Mesenchymal stem cell (in vitro differentiated cells and primary cell): ENCODE measurements at regions not wholly inside any gene's neighbourhood (a gene's known extent, or its start where the extent isn't known, plus 50 kb on each side); places are given as distances from the start of the nearest gene placed in this dataset.

ENCODE experiments used
- DNase-seq: peaks from one replicate; pipeline ENCODE4 v3.0.0-alpha.2; 2013
- H2AFZ ChIP-seq: one replicate; pipeline ENCODE4 v1.6.1; 2013; ENCODE audit warnings: low read depth, mild to moderate bottlenecking, control low read depth, inconsistent platforms, low read length, moderate library complexity
- H2AK5ac ChIP-seq: 2 replicates; pipeline ENCODE4 v1.6.1; 2013; ENCODE audit warnings: low read length, moderate library complexity, mild to moderate bottlenecking, inconsistent platforms; ENCODE audit not compliant: severe bottlenecking
- H2BK120ac ChIP-seq: one replicate; pipeline ENCODE4 v1.6.1; 2013; ENCODE audit warnings: low read depth, mild to moderate bottlenecking, inconsistent platforms, low read length, moderate library complexity
- H2BK12ac ChIP-seq, 2 experiments: one replicate each; pipeline ENCODE4 v1.6.1; 2013; ENCODE audit warnings: inconsistent platforms in 2 of 2, low read length in 2 of 2, mild to moderate bottlenecking in 2 of 2, moderate library complexity in 2 of 2, control low read depth in 1 of 2
- H2BK15ac ChIP-seq: one replicate; pipeline ENCODE4 v1.6.1; 2013; ENCODE audit warnings: mild to moderate bottlenecking, low read depth, inconsistent platforms; ENCODE audit not compliant: poor library complexity, severe bottlenecking
- H2BK5ac ChIP-seq: 2 replicates; pipeline ENCODE4 v1.6.1; 2013; ENCODE audit warnings: low read depth, mild to moderate bottlenecking, low read length, control low read depth, inconsistent platforms; ENCODE audit not compliant: poor library complexity, severe bottlenecking
- H3K14ac ChIP-seq, 2 experiments: one replicate each; pipeline ENCODE4 v1.6.1; 2013; ENCODE audit warnings: inconsistent platforms in 2 of 2, low read length in 2 of 2, control low read depth in 1 of 2, mild to moderate bottlenecking in 1 of 2, moderate library complexity in 1 of 2
- H3K18ac ChIP-seq, 2 experiments: one replicate each; pipeline ENCODE4 v1.6.1; 2013; ENCODE audit warnings: inconsistent platforms in 2 of 2, low read length in 2 of 2, control low read depth in 1 of 2, low read depth in 1 of 2, mild to moderate bottlenecking in 1 of 2
- H3K23ac ChIP-seq, 2 experiments: one replicate each; pipeline ENCODE4 v1.6.1; 2013; ENCODE audit warnings: inconsistent platforms in 2 of 2, low read length in 2 of 2, mild to moderate bottlenecking in 2 of 2, moderate library complexity in 2 of 2, control low read depth in 1 of 2
- H3K27ac ChIP-seq: 2 replicates; pipeline ENCODE4 v1.5.1; 2013; ENCODE audit warnings: mild to moderate bottlenecking, moderate library complexity, low read length, control low read depth, inconsistent platforms; ENCODE audit not compliant: poor library complexity, severe bottlenecking
- H3K27me3 ChIP-seq, 2 experiments: 2 replicates each; pipeline versions ENCODE4 v1.6.1 to v1.7.0; 2013; ENCODE audit warnings: low read length in 2 of 2, mild to moderate bottlenecking in 2 of 2, moderate library complexity in 2 of 2, control low read depth in 1 of 2, inconsistent platforms in 1 of 2; ENCODE audit not compliant: control insufficient read depth in 1 of 2, insufficient read depth in 1 of 2
- H3K36me3 ChIP-seq, 2 experiments: 2 replicates each; pipeline versions ENCODE4 v1.6.1 to v1.7.0; 2013; ENCODE audit warnings: low read length in 2 of 2, control low read depth in 1 of 2, inconsistent platforms in 1 of 2, low read depth in 1 of 2, mild to moderate bottlenecking in 1 of 2; ENCODE audit not compliant: insufficient read depth in 2 of 2, control insufficient read depth in 1 of 2
- H3K4ac ChIP-seq, 2 experiments: one replicate each; pipeline ENCODE4 v1.6.1; 2013; ENCODE audit warnings: inconsistent platforms in 2 of 2, low read length in 2 of 2, mild to moderate bottlenecking in 2 of 2, moderate library complexity in 2 of 2, control low read depth in 1 of 2, low read depth in 1 of 2
- H3K4me1 ChIP-seq: 2 replicates; pipeline ENCODE4 v1.6.1; 2013; ENCODE audit warnings: low read depth, low read length, control low read depth; ENCODE audit not compliant: control insufficient read depth, insufficient read depth
- H3K4me2 ChIP-seq: 2 replicates; pipeline ENCODE4 v1.6.1; 2013; ENCODE audit warnings: low read length, mild to moderate bottlenecking, inconsistent platforms; ENCODE audit not compliant: poor library complexity, severe bottlenecking
- H3K4me3 ChIP-seq, 2 experiments: 2 replicates each; pipeline versions ENCODE4 v1.5.1 to v1.7.0; 2013; ENCODE audit warnings: low read length in 2 of 2, mild to moderate bottlenecking in 2 of 2, control low read depth in 1 of 2, low read depth in 1 of 2; ENCODE audit not compliant: insufficient read depth in 1 of 2
- H3K79me1 ChIP-seq: replicated peaks from 2 replicates; pipeline ENCODE4 v1.6.1; 2013; ENCODE audit warnings: mild to moderate bottlenecking, control low read depth, low read length, inconsistent platforms; ENCODE audit not compliant: poor library complexity, severe bottlenecking
- H3K9ac ChIP-seq: 2 replicates; pipeline ENCODE4 v1.7.0; 2013; ENCODE audit warnings: mild to moderate bottlenecking, low read length, moderate library complexity
- H3K9me3 ChIP-seq: 2 replicates; pipeline ENCODE4 v1.7.0; 2013; ENCODE audit warnings: mild to moderate bottlenecking, low read length; ENCODE audit not compliant: control insufficient read depth
- H4K8ac ChIP-seq: one replicate; pipeline ENCODE4 v1.6.1; 2013; ENCODE audit warnings: inconsistent platforms, mild to moderate bottlenecking, low read length, moderate library complexity
- H4K91ac ChIP-seq: one replicate; pipeline ENCODE4 v1.6.1; 2013; ENCODE audit warnings: mild to moderate bottlenecking, low read length, inconsistent platforms
- WGBS: methylation state at CpG from one replicate; pipeline ENCODE4 v1.1.7; 2013; ENCODE audit warnings: mixed read lengths; 5-methylcytosine and 5-hydroxymethylcytosine counted together

GRCh38 chr5:135085936-135086725, 52.1 kb upstream of the PITX1 start:
- no peak for DNase-seq

DNA sequence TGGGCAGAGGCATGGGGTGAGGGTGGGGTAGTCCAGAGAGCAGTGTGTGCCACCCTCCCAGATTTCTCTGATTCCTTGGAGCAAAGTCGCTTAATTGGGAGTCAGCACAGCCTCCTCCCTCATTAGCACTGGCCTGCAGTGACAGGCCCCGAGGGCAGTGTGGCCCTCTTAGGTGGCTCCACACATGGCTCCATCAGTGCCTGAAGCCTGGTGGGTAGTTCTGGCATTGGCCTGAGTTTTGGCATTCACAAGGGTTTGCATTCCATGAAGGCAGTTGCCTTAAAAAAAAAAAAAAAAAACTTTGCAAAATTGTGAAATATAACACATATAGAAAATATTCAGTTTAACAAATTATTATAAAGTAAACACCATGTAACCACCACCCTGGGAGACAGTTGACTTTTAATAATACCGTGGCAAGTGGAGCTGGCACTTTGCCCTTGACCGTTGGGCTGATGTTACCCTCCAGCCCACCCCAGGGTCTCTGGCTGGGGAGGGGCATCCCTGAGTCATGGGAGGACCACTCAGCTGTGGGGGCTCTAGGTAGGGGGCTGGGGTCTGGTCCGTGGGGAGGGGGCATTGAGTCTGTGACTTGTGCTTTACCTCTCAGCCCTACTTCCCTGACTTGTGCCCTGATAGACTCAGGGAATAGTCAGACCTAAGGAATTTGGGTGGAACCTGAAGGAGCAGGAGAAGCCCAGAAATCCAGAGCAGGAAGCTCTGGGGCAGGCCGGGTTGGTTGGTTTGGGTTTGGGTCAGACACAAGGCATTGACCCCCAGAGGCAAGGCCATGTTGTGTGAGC, 51.3 kb upstream of the PITX1 start:
- Histone ChIP-seq H3K4me2 (no peak overlapping the region), H4K8ac (no peak overlapping the region), H2AK5ac (no peak overlapping the region), H2AFZ (no peak overlapping the region), H3K9me3 (peaks cover 18% of the 10 kb centered on the region), H3K36me3 (peaks cover 0 to 2% of the 10 kb centered on the region in 2 experiments), H3K4me3 (no peak overlapping the region), H2BK120ac (no peak overlapping the region), H3K4ac (no peak overlapping the region), H3K4me1 (no peaks in the 10 kb centered on the region), H3K9ac (no peak overlapping the region), H2BK15ac (no peak overlapping the region), H3K27ac (no peak overlapping the region), H3K18ac (no peak overlapping the region), H3K14ac (peak overlapping the region in 1 of 2 experiments; percentile 42), H2BK5ac (no peak overlapping the region), H3K79me1 (no peaks in the 10 kb centered on the region), H4K91ac (no peak overlapping the region), H3K23ac (no peak overlapping the region), H3K27me3 (peaks cover 33 to 42% of the 10 kb centered on the region in 2 experiments), H2BK12ac (no peak overlapping the region)
- WGBS: 80% methylated on average over 5 of the region's 6 CpGs
- DNase-seq: no peak

More at GRCh38 chr5:135085936-135086725, 52.1 kb upstream of the PITX1 start:
- H3K4me2 ChIP-seq: no peak overlapping the region
- H3K4me3 ChIP-seq: no peak overlapping the region
- no peaks in the 10 kb centered on the region for H3K79me1 ChIP-seq
- H2BK15ac ChIP-seq: no peak overlapping the region
- no peak overlapping the region for H3K27ac ChIP-seq
- H2BK5ac ChIP-seq: no peak overlapping the region
- H2BK12ac ChIP-seq: no peak overlapping the region
- no peak overlapping the region for H2AK5ac ChIP-seq
- H4K8ac ChIP-seq: no peak overlapping the region
- no peak overlapping the region for H3K4ac ChIP-seq
- no peak overlapping the region for H3K9ac ChIP-seq
- H3K18ac ChIP-seq: peak overlapping the region in 1 of 2 experiments; percentile 21
- 88% methylated on average over 17 of the region's 17 CpGs for WGBS
- H4K91ac ChIP-seq: peak overlapping the region; percentile 75
- no peak overlapping the region for H2BK120ac ChIP-seq
- H2AFZ ChIP-seq: no peak overlapping the region
- H3K27me3 ChIP-seq: peaks cover 37 to 43% of the 10 kb centered on the region in 2 experiments
- H3K36me3 ChIP-seq: peaks cover 0 to 2% of the 10 kb centered on the region in 2 experiments
- no peaks in the 10 kb centered on the region for H3K4me1 ChIP-seq
- peaks cover 13% of the 10 kb centered on the region for H3K9me3 ChIP-seq
- H3K14ac ChIP-seq: peak overlapping the region in 1 of 2 experiments; percentile 42
- no peak overlapping the region for H3K23ac ChIP-seq
